ENCODE measurements at regions not wholly inside any gene's neighbourhood (a gene's known extent, or its start where the extent isn't known, plus 50 kb on each side); places are given as distances from the start of the nearest gene placed in this dataset.

DNA sequence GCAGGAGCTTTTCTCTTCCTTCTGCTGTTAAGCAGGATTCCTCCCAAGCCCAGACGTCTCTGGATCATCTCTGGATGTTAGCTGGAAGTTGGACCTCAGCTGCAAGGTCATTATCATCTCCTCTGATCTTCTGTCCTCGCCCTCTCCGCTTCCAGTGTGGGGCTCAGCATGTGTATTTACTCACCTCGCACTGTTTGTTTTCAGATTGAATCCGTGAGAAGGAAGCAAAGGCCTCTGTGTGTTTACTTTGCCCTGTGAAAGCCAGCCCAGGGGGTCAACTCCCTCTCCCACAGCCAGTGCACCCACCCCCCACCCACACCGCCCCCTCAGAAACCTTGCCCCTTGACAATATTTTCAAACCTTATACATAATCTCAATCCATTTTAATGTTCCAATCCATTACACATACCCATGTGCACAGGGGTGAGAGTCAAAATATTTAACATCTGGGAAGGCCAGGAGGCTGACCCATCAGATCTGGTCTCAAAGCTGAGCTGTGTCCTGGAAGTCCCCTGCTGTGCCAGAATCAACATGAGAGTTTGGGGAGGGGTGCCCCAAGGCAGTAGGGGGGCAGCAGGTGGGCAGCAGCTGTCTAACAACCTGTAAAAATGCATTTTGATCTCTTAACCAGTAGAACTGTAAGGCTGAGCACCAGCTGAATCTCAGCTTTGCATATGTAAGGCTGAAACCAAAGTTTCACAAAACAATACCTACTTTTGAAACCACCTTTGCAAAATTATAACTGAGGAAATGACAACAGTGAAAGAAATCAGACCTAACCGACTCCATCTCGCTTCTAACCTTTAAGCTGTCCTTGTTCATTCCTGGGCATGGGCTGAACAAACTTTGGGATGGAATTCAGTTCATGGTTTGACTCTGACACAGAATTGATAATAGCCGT lies 157.9 kb downstream of the ZNF664 start:
- Histone ChIP-seq H3K18ac (ENCODE audit: insufficient read length, low read depth, low read length) (no peak overlapping the region), H3K23ac (ENCODE audit: insufficient read length, low read depth, low read length) (no peak overlapping the region), H4K20me1 (ENCODE audit: control insufficient read depth, insufficient read depth, insufficient read length) (no peaks in the 10 kb centered on the region)

More for the DNA sequence above, 157.9 kb downstream of the ZNF664 start:
- Histone ChIP-seq H3K9me3 (ENCODE audit: control insufficient read depth, low read depth, low read length) (no peaks in the 10 kb centered on the region), H2BK5ac (ENCODE audit: insufficient read length, low read length) (no peak overlapping the region), H2AFZ (ENCODE audit: low read length) (no peak overlapping the region), H3K27ac (ENCODE audit: insufficient read length, low read depth, low read length) (peak overlapping the region; percentile 53), H3K4me1 (ENCODE audit: insufficient read depth, low read length) (peaks cover 4% of the 10 kb centered on the region; the same call in 1 of the 2 replicates), H3K79me1 (ENCODE audit: insufficient read depth, low read depth, low read length, poor library complexity, severe bottlenecking) (no peaks in the 10 kb centered on the region), H2BK15ac (ENCODE audit: low read depth, low read length) (no peak overlapping the region), H2BK120ac (ENCODE audit: low read depth, low read length, poor library complexity, severe bottlenecking) (no peak overlapping the region), H4K8ac (replicated peaks; ENCODE audit: insufficient read length, low read depth, low read length) (no peak overlapping the region), H2BK20ac (ENCODE audit: low read depth, low read length, poor library complexity, severe bottlenecking) (no peak overlapping the region), H4K91ac (ENCODE audit: insufficient read length, low read depth, low read length) (no peak overlapping the region), H3T11ph (ENCODE audit: low read length) (no peak overlapping the region), H3K27me3 (ENCODE audit: insufficient read depth, low read length) (no peaks in the 10 kb centered on the region), H3K79me2 (ENCODE audit: insufficient read depth, low read length) (no peaks in the 10 kb centered on the region), H3K56ac (ENCODE audit: insufficient read length, low read depth, low read length) (no peak overlapping the region), H3K4me2 (ENCODE audit: insufficient read depth, insufficient read length, low read length) (peak overlapping the region; percentile 17), H2BK12ac (ENCODE audit: insufficient read length, low read depth, low read length) (no peak overlapping the region), H3K23me2 (ENCODE audit: insufficient read length, low read depth, low read length, poor library complexity, severe bottlenecking) (no peaks in the 10 kb centered on the region), H3K4ac (ENCODE audit: low read depth, low read length) (no peak overlapping the region), H3K14ac (ENCODE audit: insufficient read depth, low read length) (no peak overlapping the region), H3K9ac (ENCODE audit: extremely low read depth, insufficient read length, low read length) (no peak overlapping the region), H4K5ac (ENCODE audit: insufficient read length, low read depth, low read length) (no peak overlapping the region), H2AK5ac (ENCODE audit: insufficient read length, low read length) (no peak overlapping the region)
- DNase-seq = peak; percentile 68
- Mint-ChIP-seq H3K27me3 (ENCODE audit: low read depth) (peaks cover 4% of the 10 kb centered on the region), H3K9me3 (peaks cover 0 to 5% of the 10 kb centered on the region in 2 experiments; a peak in 2 of 5 replicates), H3K27ac (peak overlapping the region; percentile 93 to 95 (median 95)), H3K4me1 (peaks cover 36 to 40% of the 10 kb centered on the region in 2 experiments), H3K4me3 (peak overlapping the region in 1 of 2 experiments; percentile 28; a peak in 2 of 5 replicates), H3K36me3 (ENCODE audit: insufficient read depth in 1 of 3, low read depth in 3 of 3) (peaks cover 0 to 4% (median 0%) of the 10 kb centered on the region in 3 experiments; a peak in 4 of 7 replicates)
- no CpG with 5 or more reads among the region's 9 CpGs for WGBS (ENCODE audit: extremely low coverage, insufficient read length, low lambda C conversion rate)
- TF ChIP-seq, protein P1, sequence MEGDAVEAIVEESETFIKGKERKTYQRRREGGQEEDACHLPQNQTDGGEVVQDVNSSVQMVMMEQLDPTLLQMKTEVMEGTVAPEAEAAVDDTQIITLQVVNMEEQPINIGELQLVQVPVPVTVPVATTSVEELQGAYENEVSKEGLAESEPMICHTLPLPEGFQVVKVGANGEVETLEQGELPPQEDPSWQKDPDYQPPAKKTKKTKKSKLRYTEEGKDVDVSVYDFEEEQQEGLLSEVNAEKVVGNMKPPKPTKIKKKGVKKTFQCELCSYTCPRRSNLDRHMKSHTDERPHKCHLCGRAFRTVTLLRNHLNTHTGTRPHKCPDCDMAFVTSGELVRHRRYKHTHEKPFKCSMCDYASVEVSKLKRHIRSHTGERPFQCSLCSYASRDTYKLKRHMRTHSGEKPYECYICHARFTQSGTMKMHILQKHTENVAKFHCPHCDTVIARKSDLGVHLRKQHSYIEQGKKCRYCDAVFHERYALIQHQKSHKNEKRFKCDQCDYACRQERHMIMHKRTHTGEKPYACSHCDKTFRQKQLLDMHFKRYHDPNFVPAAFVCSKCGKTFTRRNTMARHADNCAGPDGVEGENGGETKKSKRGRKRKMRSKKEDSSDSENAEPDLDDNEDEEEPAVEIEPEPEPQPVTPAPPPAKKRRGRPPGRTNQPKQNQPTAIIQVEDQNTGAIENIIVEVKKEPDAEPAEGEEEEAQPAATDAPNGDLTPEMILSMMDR (conservative IDR thresholded peaks at IDR 0.05) = no peak

All from H9 (cell line).